Gastroesophageal sphincter (tissue), 4 donors: ENCODE measurements at regions not wholly inside any gene's neighbourhood (a gene's known extent, or its start where the extent isn't known, plus 50 kb on each side); places are given as distances from the start of the nearest gene placed in this dataset.

Source experiments
- ATAC-seq: fragments of 150-250 bp; one replicate; pipeline ENCODE4 v1.9.1; 2016; ENCODE audit warnings: mild to moderate bottlenecking, moderate library complexity
- H3K27ac ChIP-seq, 4 donors: fragments of 200-600 bp; sonication (generic) in 3 of 4; 1 replicate in 3 of 4; 2 replicates in 1 of 4; pipeline ENCODE4 v1.5.1; 2016 to 2019
- H3K27me3 ChIP-seq: fragments of 200-600 bp; sonication (generic); one replicate; pipeline ENCODE4 v1.5.1; 2019
- H3K36me3 ChIP-seq, 2 donors: fragments of 200-600 bp; sonication (generic); one replicate each; pipeline ENCODE4 v1.5.1; 2019; ENCODE audit warnings: control low read depth in 1 of 2
- H3K4me1 ChIP-seq, 3 donors: fragments of 200-600 bp; sonication (generic); 1 replicate in 2 of 3; 2 replicates in 1 of 3; pipeline ENCODE4 v1.5.1; 2016 to 2019; ENCODE audit warnings: control low read depth in 2 of 3
- H3K4me3 ChIP-seq, 2 donors: fragments of 200-600 bp; sonication (generic); one replicate each; pipeline ENCODE4 v1.5.1; 2019; ENCODE audit warnings: mild to moderate bottlenecking in 1 of 2, moderate library complexity in 1 of 2
- H3K9me3 ChIP-seq, 3 donors: fragments of 200-600 bp; sonication (generic); one replicate each; pipeline ENCODE4 v1.5.1; 2017 to 2019; ENCODE audit warnings: control low read depth in 2 of 3
- CTCF ChIP-seq, 4 experiments: fragments of 200-600 bp in 2 of 4; fragments of 450-650 bp in 2 of 4; sonication (generic) in 1 of 4; IDR thresholded peaks; one replicate each; pipeline ENCODE4 v1.5.1; 2017 to 2019; ENCODE audit warnings: antibody characterized with exemption in 4 of 4, mild to moderate bottlenecking in 2 of 4, moderate library complexity in 2 of 4
- EP300 ChIP-seq: sonication (generic); formaldehyde crosslinking; IDR thresholded peaks from one replicate; pipeline ENCODE4 v1.6.1; 2017; ENCODE audit warnings: antibody characterized with exemption, mild to moderate bottlenecking
- POLR2A ChIP-seq, 2 donors: fragments of 450-650 bp; IDR thresholded peaks; one replicate each; pipeline ENCODE4 v1.6.1; 2017; ENCODE audit warnings: antibody characterized with exemption in 2 of 2, mild to moderate bottlenecking in 2 of 2, moderate library complexity in 1 of 2
- POLR2AphosphoS5 ChIP-seq: sonication (generic); formaldehyde crosslinking; IDR thresholded peaks from one replicate; pipeline ENCODE4 v1.6.1; 2017; ENCODE audit warnings: antibody characterized with exemption
- WGBS, 2 donors: methylation state at CpG; one replicate each; pipeline ENCODE4 v1.1.5; 2018; ENCODE audit warnings: low coverage in 1 of 2; 5-methylcytosine and 5-hydroxymethylcytosine counted together

GRCh38 chr14:38111046-38111445, 96.7 kb upstream of the SSTR1 start:
- WGBS, 2 donors: 90 to 100% methylated on average over 2 of the region's 2 CpGs
- Histone ChIP-seq H3K27ac (no peak overlapping the region), H3K4me1 (no peaks in the 10 kb centered on the region), H3K36me3 (no peaks in the 10 kb centered on the region), H3K27me3 (no peaks in the 10 kb centered on the region), H3K9me3 (no peaks in the 10 kb centered on the region), H3K4me3 (no peak overlapping the region)
- ATAC-seq: no peak
- TF ChIP-seq POLR2A (IDR thresholded peaks at IDR 0.05) (no peak), POLR2AphosphoS5 (no peak), EP300 (no peak), CTCF (IDR thresholded peaks at IDR 0.05) (no peak)

GRCh38 chr14:38113546-38113945, 94.2 kb upstream of the SSTR1 start:
- no peak for ATAC-seq
- no peak overlapping the region for H3K4me3 ChIP-seq

GRCh38 chr14:38116895-38117294, 90.8 kb upstream of the SSTR1 start:
- no peak for ATAC-seq
- no peak for TF ChIP-seq POLR2A (IDR thresholded peaks at IDR 0.05)
- TF ChIP-seq EP300: no peak
- TF ChIP-seq CTCF (IDR thresholded peaks at IDR 0.05): no peak
- no peak for TF ChIP-seq POLR2AphosphoS5

More at GRCh38 chr14:38113546-38113945, 94.2 kb upstream of the SSTR1 start:
- H3K27ac ChIP-seq: no peak overlapping the region
- H3K4me1 ChIP-seq: no peaks in the 10 kb centered on the region
- H3K9me3 ChIP-seq: no peaks in the 10 kb centered on the region
- no peaks in the 10 kb centered on the region for H3K36me3 ChIP-seq
- H3K27me3 ChIP-seq: no peaks in the 10 kb centered on the region
- no peak for TF ChIP-seq POLR2AphosphoS5
- no peak for TF ChIP-seq CTCF (IDR thresholded peaks at IDR 0.05)
- TF ChIP-seq EP300: no peak
- TF ChIP-seq POLR2A (IDR thresholded peaks at IDR 0.05): no peak

GRCh38 chr14:38120109-38120508, 87.6 kb upstream of the SSTR1 start:
- Histone ChIP-seq H3K9me3 (no peaks in the 10 kb centered on the region), H3K27me3 (no peaks in the 10 kb centered on the region), H3K27ac (no peak overlapping the region), H3K36me3 (no peaks in the 10 kb centered on the region), H3K4me1 (no peaks in the 10 kb centered on the region), H3K4me3 (no peak overlapping the region)
- no peak for TF ChIP-seq CTCF (IDR thresholded peaks at IDR 0.05)
- TF ChIP-seq EP300: no peak
- no peak for TF ChIP-seq POLR2A (IDR thresholded peaks at IDR 0.05)
- no peak for TF ChIP-seq POLR2AphosphoS5
- WGBS, 2 donors: 90 to 93% methylated on average over 2 of the region's 2 CpGs
- ATAC-seq: no peak

More at GRCh38 chr14:38116895-38117294, 90.8 kb upstream of the SSTR1 start:
- Histone ChIP-seq H3K4me1 (no peaks in the 10 kb centered on the region), H3K27me3 (no peaks in the 10 kb centered on the region), H3K36me3 (no peaks in the 10 kb centered on the region), H3K27ac (no peak overlapping the region), H3K4me3 (no peak overlapping the region), H3K9me3 (no peaks in the 10 kb centered on the region)

GRCh38 chr14:38121320-38122020, 86.2 kb upstream of the SSTR1 start:
- H3K4me3 ChIP-seq: no peak overlapping the region
- no peaks in the 10 kb centered on the region for H3K27me3 ChIP-seq
- no peaks in the 10 kb centered on the region for H3K4me1 ChIP-seq
- H3K36me3 ChIP-seq: no peaks in the 10 kb centered on the region
- 45 to 60% methylated on average over 3 to 4 of the region's 4 CpGs for WGBS, 2 donors
- ATAC-seq: no peak
- no peak overlapping the region for H3K27ac ChIP-seq
- TF ChIP-seq EP300 (no peak), POLR2A (IDR thresholded peaks at IDR 0.05) (no peak), CTCF (IDR thresholded peaks at IDR 0.05) (no peak), POLR2AphosphoS5 (no peak)
- no peaks in the 10 kb centered on the region for H3K9me3 ChIP-seq
